Caco-2 (cell line): ENCODE measurements at regions not wholly inside any gene's neighbourhood (a gene's known extent, or its start where the extent isn't known, plus 50 kb on each side); places are given as distances from the start of the nearest gene placed in this dataset.
"Not testable (repeated sequence)": the region's sequence is repeated elsewhere in the genome, so short reads cannot be mapped to it uniquely, and the experiment has no call there.

ENCODE experiments used
- BruUV-seq: library from RNA; stranded (reverse); fragments of 400-500 nt; replicated peaks from 2 replicates; lab custom pipeline; 2021; lab: Mats Ljungman, UMichigan
- CTCF ChIA-PET: fragments of 300-600 bp; sonication (Branson Sonifier 250); formaldehyde crosslinking; loops from one replicate; lab custom pipeline; 2022; ENCODE audit warnings: antibody characterized with exemption; lab: Charles Lee
- POLR2A ChIA-PET: fragments of 300-600 bp; sonication (Branson Sonifier 250); formaldehyde crosslinking; loops from one replicate; lab custom pipeline; 2022; ENCODE audit warnings: antibody characterized with exemption; lab: Charles Lee
- DNase-seq, 2 experiments: peaks; one replicate each; pipeline versions ENCODE4 v3.0.0 to v3.0.0-alpha.2; 2020 to 2022
- H3K27me3 ChIP-seq: replicated peaks from 2 replicates; pipeline ENCODE4 v1.6.0; 2011; ENCODE audit warnings: low read length; ENCODE audit not compliant: control insufficient read depth, insufficient read depth
- H3K36me3 ChIP-seq: 2 replicates; pipeline ENCODE4 v1.5.1; 2011; ENCODE audit warnings: low read length; ENCODE audit not compliant: control insufficient read depth, insufficient read depth
- H3K4me1 ChIP-seq: fragments of 250-450 bp; sonication (Bioruptor Pico); 2 replicates; pipeline ENCODE4 v1.5.1; 2020; ENCODE audit warnings: mild to moderate bottlenecking
- H3K4me3 ChIP-seq: 2 replicates; pipeline ENCODE4 v1.5.1; 2011; ENCODE audit warnings: low read depth, mild to moderate bottlenecking, control low read depth, low read length
- H3K9me3 ChIP-seq: fragments of 250-450 bp; sonication (Bioruptor Pico); 2 replicates; pipeline ENCODE4 v1.5.1; 2020; ENCODE audit warnings: mild to moderate bottlenecking, moderate library complexity
- H3K27ac Mint-ChIP-seq: one replicate; pipeline ENCODE4 v1.8.0; 2022; ENCODE audit warnings: mixed read lengths; ENCODE audit not compliant: unreplicated experiment
- H3K27me3 Mint-ChIP-seq: one replicate; pipeline ENCODE4 v1.8.0; 2022; ENCODE audit warnings: mixed read lengths; ENCODE audit not compliant: insufficient read depth, unreplicated experiment
- H3K36me3 Mint-ChIP-seq: one replicate; pipeline ENCODE4 v1.8.0; 2022; ENCODE audit warnings: mild to moderate bottlenecking, mixed read lengths; ENCODE audit not compliant: insufficient read depth, unreplicated experiment
- H3K4me1 Mint-ChIP-seq: one replicate; pipeline ENCODE4 v1.8.0; 2022; ENCODE audit warnings: low read depth, mixed read lengths; ENCODE audit not compliant: unreplicated experiment
- H3K4me3 Mint-ChIP-seq: one replicate; pipeline ENCODE4 v1.8.0; 2022; ENCODE audit warnings: mild to moderate bottlenecking, moderate library complexity, mixed read lengths; ENCODE audit not compliant: unreplicated experiment
- H3K9me3 Mint-ChIP-seq: one replicate; pipeline ENCODE4 v1.8.0; 2022; ENCODE audit warnings: mixed read lengths; ENCODE audit not compliant: unreplicated experiment
- CTCF ChIP-seq, 2 experiments: fragments of 200-600 bp in 1 of 2; IDR thresholded peaks; 1 replicate in 1 of 2; 2 replicates in 1 of 2; pipeline versions ENCODE4 v1.5.1 to v1.8.0; 2011 to 2022; ENCODE audit warnings: antibody characterized with exemption in 1 of 2, control low read depth in 1 of 2, inconsistent platforms in 1 of 2, low read depth in 1 of 2, low read length in 1 of 2, mild to moderate bottlenecking in 1 of 2, moderate library complexity in 1 of 2; ENCODE audit not compliant: insufficient read depth in 1 of 2, severe bottlenecking in 1 of 2, unreplicated experiment in 1 of 2
- intact Hi-C: fragments of 100-400 bp; cut with micrococcal nuclease; formaldehyde crosslinking; loops from one replicate; pipeline ENCODE4 v1.10.0; 2022; ENCODE audit not compliant: unreplicated experiment

- Mint-ChIP-seq H3K9me3 (no peaks in the 10 kb centered on the region), H3K27me3 (no peaks in the 10 kb centered on the region), H3K36me3 (no peaks in the 10 kb centered on the region), H3K4me1 (no peaks in the 10 kb centered on the region), H3K27ac (no peak overlapping the region), H3K4me3 (no peak overlapping the region)
- ChIA-PET POLR2A (no interaction called here), CTCF (no interaction called here)
- no peaks in the 10 kb centered on the region for H3K27me3 ChIP-seq
- no peaks in the 10 kb centered on the region for H3K36me3 ChIP-seq
- no TSS peak for BruUV-seq
- H3K4me3 ChIP-seq = no peak overlapping the region
- no peaks in the 10 kb centered on the region for H3K9me3 ChIP-seq
- no peak for TF ChIP-seq CTCF (IDR thresholded peaks at IDR 0.05; ENCODE audit: insufficient read depth in 1 of 2, low read depth in 1 of 2, low read length in 1 of 2, severe bottlenecking in 1 of 2, unreplicated experiment in 1 of 2)
- H3K4me1 ChIP-seq = peaks cover 5% of the 10 kb centered on the region; the same call in 1 of the 2 replicates
- DNase-seq = no peak
- intact Hi-C loops = no loop called here
These were observed 869.4 kb downstream of the PCDH17 start for GRCh38 chr13:58500938-58501337.

- H3K9me3 Mint-ChIP-seq, H3K4me1 Mint-ChIP-seq, H3K36me3 Mint-ChIP-seq, BruUV-seq, H3K36me3 ChIP-seq, POLR2A ChIA-PET, H3K4me1 ChIP-seq, DNase-seq, intact Hi-C loops, H3K4me3 Mint-ChIP-seq, H3K9me3 ChIP-seq, H3K27me3 Mint-ChIP-seq, H3K4me3 ChIP-seq, H3K27ac Mint-ChIP-seq, CTCF ChIA-PET, H3K27me3 ChIP-seq: not testable (repeated sequence)
These were observed 872.7 kb downstream of the PCDH17 start for GRCh38 chr13:58504202-58504700.

GRCh38 chr13:58505262-58505920 lies 873.8 kb downstream of the PCDH17 start:
- H3K27ac Mint-ChIP-seq, H3K36me3 Mint-ChIP-seq, intact Hi-C loops, BruUV-seq, DNase-seq, H3K4me1 ChIP-seq, H3K4me3 Mint-ChIP-seq, H3K27me3 Mint-ChIP-seq, H3K36me3 ChIP-seq, H3K9me3 Mint-ChIP-seq, CTCF ChIA-PET, POLR2A ChIA-PET, H3K27me3 ChIP-seq, H3K4me3 ChIP-seq, H3K9me3 ChIP-seq, H3K4me1 Mint-ChIP-seq: not testable (repeated sequence)

GRCh38 chr13:58528351-58528750 lies 896.8 kb downstream of the PCDH17 start:
- H3K9me3 Mint-ChIP-seq = no peaks in the 10 kb centered on the region
- Histone ChIP-seq H3K4me1 (no peaks in the 10 kb centered on the region), H3K36me3 (no peaks in the 10 kb centered on the region), H3K4me3 (no peak overlapping the region), H3K9me3 (no peaks in the 10 kb centered on the region), H3K27me3 (no peaks in the 10 kb centered on the region)
- no TSS peak for BruUV-seq
- intact Hi-C loops = no loop called here
- no peak overlapping the region for H3K4me3 Mint-ChIP-seq
- ChIA-PET POLR2A (no interaction called here), CTCF (no interaction called here)
- no peak for DNase-seq
- H3K36me3 Mint-ChIP-seq = no peaks in the 10 kb centered on the region
- H3K27ac Mint-ChIP-seq = no peak overlapping the region
- TF ChIP-seq CTCF (IDR thresholded peaks at IDR 0.05; ENCODE audit: insufficient read depth in 1 of 2, low read depth in 1 of 2, low read length in 1 of 2, severe bottlenecking in 1 of 2, unreplicated experiment in 1 of 2) = no peak
- no peaks in the 10 kb centered on the region for H3K27me3 Mint-ChIP-seq
- H3K4me1 Mint-ChIP-seq = no peaks in the 10 kb centered on the region
